ENCODE measurements at regions not wholly inside any gene's neighbourhood (a gene's known extent, or its start where the extent isn't known, plus 50 kb on each side); places are given as distances from the start of the nearest gene placed in this dataset.

GRCh38 chr6:143600821-143601220, 76.9 kb upstream of the PHACTR2 start:
- TF ChIP-seq, protein P1, sequence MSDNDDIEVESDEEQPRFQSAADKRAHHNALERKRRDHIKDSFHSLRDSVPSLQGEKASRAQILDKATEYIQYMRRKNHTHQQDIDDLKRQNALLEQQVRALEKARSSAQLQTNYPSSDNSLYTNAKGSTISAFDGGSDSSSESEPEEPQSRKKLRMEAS (IDR thresholded peaks at IDR 0.05; ENCODE audit: insufficient read depth, insufficient read length) = no peak
- TF ChIP-seq GATA2 (IDR thresholded peaks at IDR 0.05; ENCODE audit: insufficient read depth, insufficient read length, low read depth, low read length) (no peak), FOS (IDR thresholded peaks at IDR 0.05; ENCODE audit: borderline replicate concordance, insufficient read depth, low read length) (no peak), POLR2A (IDR thresholded peaks at IDR 0.05; ENCODE audit: low read depth, low read length) (no peak), EZH2 (IDR thresholded peaks at IDR 0.05; ENCODE audit: borderline replicate concordance, low read depth, low read length, severe bottlenecking) (no peak), JUN (IDR thresholded peaks at IDR 0.05; ENCODE audit: borderline replicate concordance, insufficient read depth, insufficient read length, low read depth) (no peak), MYC (IDR thresholded peaks at IDR 0.05; ENCODE audit: low read depth, low read length) (no peak), POLR2AphosphoS5 (IDR thresholded peaks at IDR 0.05; ENCODE audit: insufficient read depth, low read depth, low read length) (no peak), CTCF (IDR thresholded peaks at IDR 0.05; ENCODE audit: extremely low read depth in 1 of 2, insufficient read depth in 1 of 2, low read depth in 1 of 2, low read length in 2 of 2) (no peak)
- ChIA-PET POLR2A (no interaction called here), CTCF (no interaction called here)
- Histone ChIP-seq H3K36me3 (ENCODE audit: control insufficient read depth in 2 of 2, extremely low read depth in 1 of 2, insufficient read depth in 2 of 2, low read length in 2 of 2) (no peaks in the 10 kb centered on the region), H2AFZ (ENCODE audit: low read depth, low read length) (no peak overlapping the region), H3K27ac (ENCODE audit: insufficient read depth, low read depth, low read length) (no peak overlapping the region), H3K4me2 (ENCODE audit: insufficient read depth, low read length) (no peak overlapping the region), H3K27me3 (ENCODE audit: control insufficient read depth in 2 of 2, insufficient read depth in 2 of 2, low read length in 2 of 2) (no peaks in the 10 kb centered on the region), H3K4me1 (ENCODE audit: control insufficient read depth, extremely low read depth, insufficient read depth, low read length) (no peaks in the 10 kb centered on the region), H3K9me1 (replicated peaks; ENCODE audit: control insufficient read depth, extremely low read depth, insufficient read depth, low read length) (no peaks in the 10 kb centered on the region), H3K9ac (replicated peaks; ENCODE audit: extremely low read depth, insufficient read depth, low read length) (no peak overlapping the region), H3K4me3 (replicated peaks in 1 of 3; ENCODE audit: insufficient read depth in 1 of 3, low read depth in 1 of 3, low read length in 3 of 3) (no peak overlapping the region), H3K9me3 (replicated peaks; ENCODE audit: control insufficient read depth, insufficient read depth, low read length) (no peaks in the 10 kb centered on the region), H3K79me2 (ENCODE audit: control insufficient read depth, insufficient read depth, low read length) (no peaks in the 10 kb centered on the region), H4K20me1 (replicated peaks; ENCODE audit: control insufficient read depth, extremely low read depth, insufficient read depth, low read length) (no peaks in the 10 kb centered on the region)
- intact Hi-C loops (cut with micrococcal nuclease) = no loop called here
- dilution Hi-C loops (cut with MboI; ENCODE audit: extremely low pct_ligation_motif_present, low sequenced_read_pairs) = no loop called here
- FAIRE-seq = no peak
- no peak for DNase-seq (ENCODE audit: low read depth, low spot score)
- no TSS peak for BruUV-seq (replicated peaks)

Data from endothelial cell of umbilical vein (primary cell).